ENCODE measurements at regions not wholly inside any gene's neighbourhood (a gene's known extent, or its start where the extent isn't known, plus 50 kb on each side); places are given as distances from the start of the nearest gene placed in this dataset.
"Not testable (repeated sequence)": the region's sequence is repeated elsewhere in the genome, so short reads cannot be mapped to it uniquely, and the experiment has no call there.

GRCh38 chr3:110868106-110868505, 203.5 kb upstream of the NECTIN3 start:
- no peak for DNase-seq

GRCh38 chr3:110869736-110870135, 201.9 kb upstream of the NECTIN3 start:
- DNase-seq, result no peak

GRCh38 chr3:110871869-110872268, 199.7 kb upstream of the NECTIN3 start:
- no peak for DNase-seq

- DNase-seq, result no peak
Observed at GRCh38 chr3:110878692-110879091, 192.9 kb upstream of the NECTIN3 start.

- DNase-seq, result peak in 42 of 56 donors; percentile 0 to 63 (median 16)
Observed at GRCh38 chr3:110881069-110881468, 190.5 kb upstream of the NECTIN3 start.

- no peak for DNase-seq
Observed at GRCh38 chr3:110886222-110886893, 185.3 kb upstream of the NECTIN3 start.

- DNase-seq, result no peak
Observed at GRCh38 chr3:110887176-110887575, 184.4 kb upstream of the NECTIN3 start.

GRCh38 chr3:110888625-110889375, 182.8 kb upstream of the NECTIN3 start:
- not testable (repeated sequence) for DNase-seq

GRCh38 chr3:110889376-110889699, 182.3 kb upstream of the NECTIN3 start:
- not testable (repeated sequence) for DNase-seq

- DNase-seq, result no peak
Observed at GRCh38 chr3:110894574-110894973, 177.0 kb upstream of the NECTIN3 start.

GRCh38 chr3:110895054-110895453, 176.6 kb upstream of the NECTIN3 start:
- DNase-seq, result no peak

- no peak for DNase-seq
Observed at GRCh38 chr3:110897046-110897445, 174.6 kb upstream of the NECTIN3 start.

- no peak for DNase-seq
Observed at GRCh38 chr3:110900576-110900975, 171.0 kb upstream of the NECTIN3 start.

- no peak for DNase-seq
Observed at GRCh38 chr3:110901536-110901935, 170.1 kb upstream of the NECTIN3 start.

GRCh38 chr3:110902453-110903085, 169.0 kb upstream of the NECTIN3 start:
- no peak for DNase-seq

GRCh38 chr3:110903771-110904519, 167.7 kb upstream of the NECTIN3 start:
- DNase-seq, result no peak

- DNase-seq, result no peak
Observed at GRCh38 chr3:110904520-110904890, 167.1 kb upstream of the NECTIN3 start.

- no peak for DNase-seq
Observed at GRCh38 chr3:110905121-110905520, 166.5 kb upstream of the NECTIN3 start.

GRCh38 chr3:110909839-110910238, 161.8 kb upstream of the NECTIN3 start:
- DNase-seq, result no peak

- DNase-seq, result no peak
Observed at GRCh38 chr3:110910346-110910955, 161.2 kb upstream of the NECTIN3 start.

GRCh38 chr3:110918963-110919362, 152.7 kb upstream of the NECTIN3 start:
- DNase-seq, result no peak

Measured in amygdala (tissue), 56 donors.